GM20000 (cell line): ENCODE measurements at regions not wholly inside any gene's neighbourhood (a gene's known extent, or its start where the extent isn't known, plus 50 kb on each side); places are given as distances from the start of the nearest gene placed in this dataset.
"Not testable (repeated sequence)": the region's sequence is repeated elsewhere in the genome, so short reads cannot be mapped to it uniquely, and the experiment has no call there.

Source experiments
- DNase-seq: peaks from one replicate; pipeline ENCODE4 v3.0.0; 2012; ENCODE audit warnings: low spot score
- CTCF ChIP-seq: IDR thresholded peaks from 2 replicates; pipeline ENCODE4 v1.5.1; 2012; ENCODE audit warnings: mild to moderate bottlenecking, control low read depth; ENCODE audit errors: extremely low read depth, missing control alignments

- no peak for DNase-seq
- TF ChIP-seq CTCF = no peak
These were observed 171.6 kb upstream of the AUTS2 start for GRCh38 chr7:69426705-69427104.

- TF ChIP-seq CTCF = no peak
- DNase-seq = no peak
These were observed 170.2 kb upstream of the AUTS2 start for GRCh38 chr7:69428089-69428488.

DNA sequence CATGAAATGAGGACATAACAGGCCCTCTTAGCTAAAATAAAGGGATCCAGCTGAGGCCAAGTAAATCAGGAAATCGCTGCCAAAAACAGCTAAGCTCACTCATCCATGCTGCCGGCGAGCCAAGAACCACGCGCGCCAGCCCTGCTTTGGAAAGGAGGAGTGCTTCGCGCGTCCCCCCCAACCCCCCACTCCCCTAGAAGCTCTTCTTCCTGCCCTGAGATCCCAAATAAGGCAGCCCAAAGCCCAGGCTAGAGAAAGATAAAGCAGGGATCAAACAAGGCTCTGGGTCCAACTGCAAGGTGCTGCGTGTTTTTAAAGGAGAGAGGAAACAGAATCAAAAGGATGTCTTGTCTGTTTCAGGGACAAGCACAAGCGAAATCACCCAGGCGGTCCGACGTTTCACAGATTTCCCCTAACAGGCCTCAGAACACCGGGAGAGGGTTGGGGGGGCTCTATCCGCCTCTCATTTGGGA lies 168.3 kb upstream of the AUTS2 start:
- DNase-seq = no peak
- TF ChIP-seq CTCF = no peak

- TF ChIP-seq CTCF = no peak
- no peak for DNase-seq
These were observed 167.8 kb upstream of the AUTS2 start for GRCh38 chr7:69430384-69431021.

GRCh38 chr7:69431626-69432025 lies 166.6 kb upstream of the AUTS2 start:
- TF ChIP-seq CTCF = no peak
- DNase-seq = no peak

DNA sequence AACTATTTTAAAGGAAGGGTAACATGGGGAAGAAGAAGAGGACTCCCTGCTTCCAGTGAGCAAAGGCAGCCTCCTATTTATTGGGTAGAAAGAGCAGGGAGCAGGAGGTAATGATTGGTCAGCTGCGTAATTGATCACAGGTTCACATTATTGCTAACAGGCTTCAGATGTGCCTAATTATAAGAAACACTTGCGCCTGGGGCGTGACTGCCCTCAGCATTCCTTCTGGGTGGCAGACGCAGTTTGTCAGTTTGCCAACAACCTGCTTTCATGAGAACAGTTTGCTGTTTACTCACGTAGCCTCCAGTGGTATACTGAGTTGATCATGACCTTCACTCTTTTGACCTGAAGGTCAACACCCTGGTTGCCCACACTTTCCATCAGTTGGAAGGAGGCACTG lies 166.0 kb upstream of the AUTS2 start:
- not testable (repeated sequence) for DNase-seq

DNA sequence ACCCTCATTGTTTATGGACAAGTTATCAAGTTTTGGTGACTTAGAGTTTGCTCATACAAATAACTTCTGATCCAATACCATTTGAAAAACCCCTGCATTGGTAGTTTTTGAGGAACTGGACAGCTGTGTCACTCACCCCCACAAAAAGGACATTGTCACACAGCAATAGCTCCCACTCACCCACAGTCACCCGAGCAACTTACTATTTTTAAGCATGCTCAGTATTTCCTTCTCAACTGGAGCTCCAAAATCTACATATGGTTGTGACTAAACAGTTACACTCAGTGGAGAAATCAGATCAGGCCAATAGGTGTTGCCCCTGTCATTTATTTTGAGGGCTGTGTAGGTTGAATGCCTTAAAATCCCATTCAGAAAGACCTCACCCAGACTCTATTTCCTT lies 165.2 kb upstream of the AUTS2 start:
- DNase-seq = no peak
- TF ChIP-seq CTCF = no peak

GRCh38 chr7:69434398-69434815 lies 163.9 kb upstream of the AUTS2 start:
- DNase-seq = no peak
- TF ChIP-seq CTCF = no peak
